Naive thymus-derived CD8-positive, alpha-beta T cell (primary cell): ENCODE measurements at regions not wholly inside any gene's neighbourhood (a gene's known extent, or its start where the extent isn't known, plus 50 kb on each side); places are given as distances from the start of the nearest gene placed in this dataset.

Experiments used
- ATAC-seq, 2 donors: fragments of 150-1000 bp; cut with Tn5 transposase in 1 of 2; sonication (Bioruptor Pico), chemical (Tn5 transposase) in 1 of 2; 1 replicate in 1 of 2; 2 replicates in 1 of 2; pipeline ENCODE4 v1.10.0; 2021; ENCODE audit warnings: mild to moderate bottlenecking in 2 of 2, moderate library complexity in 2 of 2
- POLR2A ChIA-PET: fragments of 350-600 bp; sonication (Branson Sonifier 250); formaldehyde crosslinking; loops from one replicate; lab custom pipeline; 2021; ENCODE audit warnings: antibody characterized with exemption; lab: Charles Lee
- DNase-seq, 10 donors: peaks; one replicate each; pipeline versions ENCODE4 v3.0.0 to v3.0.0-alpha.2; 2020 to 2022
- H3K27ac Mint-ChIP-seq, 10 donors: one replicate each; pipeline ENCODE4 v1.8.0; 2020 to 2022; ENCODE audit warnings: mild to moderate bottlenecking in 10 of 10, mixed read lengths in 10 of 10, moderate library complexity in 4 of 10, inconsistent platforms in 1 of 10
- H3K27me3 Mint-ChIP-seq, 5 donors: one replicate each; pipeline ENCODE4 v1.8.0; 2021 to 2022; ENCODE audit warnings: mixed read lengths in 5 of 5
- H3K36me3 Mint-ChIP-seq, 3 donors: one replicate each; pipeline ENCODE4 v1.8.0; 2020 to 2022; ENCODE audit warnings: mixed read lengths in 3 of 3, mild to moderate bottlenecking in 2 of 3, inconsistent platforms in 1 of 3
- H3K4me1 Mint-ChIP-seq, 4 donors: one replicate each; pipeline ENCODE4 v1.8.0; 2021 to 2022; ENCODE audit warnings: mixed read lengths in 4 of 4
- H3K4me3 Mint-ChIP-seq, 10 donors: one replicate each; pipeline ENCODE4 v1.8.0; 2020 to 2022; ENCODE audit warnings: mild to moderate bottlenecking in 10 of 10, mixed read lengths in 10 of 10, moderate library complexity in 6 of 10, inconsistent platforms in 1 of 10
- H3K9me3 Mint-ChIP-seq, 9 donors: one replicate each; pipeline ENCODE4 v1.8.0; 2020 to 2022; ENCODE audit warnings: mixed read lengths in 9 of 9, mild to moderate bottlenecking in 3 of 9, inconsistent platforms in 1 of 9, moderate library complexity in 1 of 9

GRCh38 chr13:82878536-82878935, 1003.7 kb downstream of the SLITRK1 start:
- no peaks in the 10 kb centered on the region for H3K4me1 Mint-ChIP-seq
- no peaks in the 10 kb centered on the region for H3K36me3 Mint-ChIP-seq
- POLR2A ChIA-PET: no interaction called here
- ATAC-seq: no peak
- no peak for DNase-seq
- peaks cover 0 to 17% (median 6%) of the 10 kb centered on the region in 9 donors for H3K9me3 Mint-ChIP-seq
- H3K27me3 Mint-ChIP-seq: no peaks in the 10 kb centered on the region
- no peak overlapping the region for H3K4me3 Mint-ChIP-seq
- H3K27ac Mint-ChIP-seq: no peak overlapping the region

GRCh38 chr13:82867284-82867683, 1015.0 kb downstream of the SLITRK1 start:
- no peak overlapping the region for H3K4me3 Mint-ChIP-seq
- H3K4me1 Mint-ChIP-seq: no peaks in the 10 kb centered on the region
- peaks cover 0 to 22% (median 3%) of the 10 kb centered on the region in 9 donors for H3K9me3 Mint-ChIP-seq
- ATAC-seq (no peak), DNase-seq (no peak)
- H3K27ac Mint-ChIP-seq: no peak overlapping the region
- POLR2A ChIA-PET: no interaction called here
- no peaks in the 10 kb centered on the region for H3K36me3 Mint-ChIP-seq
- no peaks in the 10 kb centered on the region for H3K27me3 Mint-ChIP-seq

- peaks cover 2 to 15% (median 6%) of the 10 kb centered on the region in 9 donors for H3K9me3 Mint-ChIP-seq
- H3K27me3 Mint-ChIP-seq: no peaks in the 10 kb centered on the region
- peaks cover 0 to 4% (median 0%) of the 10 kb centered on the region in 3 donors for H3K36me3 Mint-ChIP-seq
- POLR2A ChIA-PET: no interaction called here
- ATAC-seq: no peak
- no peaks in the 10 kb centered on the region for H3K4me1 Mint-ChIP-seq
- no peak for DNase-seq
- no peak overlapping the region for H3K27ac Mint-ChIP-seq
- H3K4me3 Mint-ChIP-seq: no peak overlapping the region
Measured at GRCh38 chr13:82850644-82851043, 1031.6 kb downstream of the SLITRK1 start.

- DNase-seq (no peak), ATAC-seq (no peak)
- Mint-ChIP-seq H3K27me3 (no peaks in the 10 kb centered on the region), H3K9me3 (peaks cover 2 to 24% (median 9%) of the 10 kb centered on the region in 9 donors), H3K4me3 (no peak overlapping the region), H3K4me1 (no peaks in the 10 kb centered on the region), H3K36me3 (peaks cover 0 to 4% (median 0%) of the 10 kb centered on the region in 3 donors), H3K27ac (no peak overlapping the region)
- POLR2A ChIA-PET: no interaction called here
Measured at GRCh38 chr13:82848766-82849165, 1033.5 kb downstream of the SLITRK1 start.

DNA sequence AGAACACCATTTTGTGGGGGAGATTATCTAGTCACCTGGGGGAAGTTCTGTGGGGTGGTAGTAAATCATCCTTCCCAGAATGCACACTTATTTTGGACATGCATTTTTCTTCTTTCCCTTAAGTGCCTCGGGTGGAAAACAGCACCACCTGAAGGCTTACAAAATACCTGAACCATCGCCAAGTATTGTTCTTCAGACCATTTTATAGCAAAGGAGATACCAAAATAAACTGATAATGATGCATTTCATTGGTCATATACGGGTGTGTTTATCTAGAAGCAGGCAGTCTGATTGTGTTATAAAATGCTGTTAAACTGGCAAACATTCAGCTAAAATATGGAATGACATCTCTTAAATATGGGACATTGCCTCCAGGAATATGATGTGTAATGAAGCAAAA, 1034.7 kb downstream of the SLITRK1 start:
- Mint-ChIP-seq H3K27ac (no peak overlapping the region), H3K4me1 (no peaks in the 10 kb centered on the region), H3K9me3 (peaks cover 2 to 24% (median 9%) of the 10 kb centered on the region in 9 donors), H3K27me3 (no peaks in the 10 kb centered on the region), H3K36me3 (peaks cover 0 to 4% (median 0%) of the 10 kb centered on the region in 3 donors), H3K4me3 (no peak overlapping the region)
- POLR2A ChIA-PET: no interaction called here
- no peak for DNase-seq
- ATAC-seq: no peak

DNA sequence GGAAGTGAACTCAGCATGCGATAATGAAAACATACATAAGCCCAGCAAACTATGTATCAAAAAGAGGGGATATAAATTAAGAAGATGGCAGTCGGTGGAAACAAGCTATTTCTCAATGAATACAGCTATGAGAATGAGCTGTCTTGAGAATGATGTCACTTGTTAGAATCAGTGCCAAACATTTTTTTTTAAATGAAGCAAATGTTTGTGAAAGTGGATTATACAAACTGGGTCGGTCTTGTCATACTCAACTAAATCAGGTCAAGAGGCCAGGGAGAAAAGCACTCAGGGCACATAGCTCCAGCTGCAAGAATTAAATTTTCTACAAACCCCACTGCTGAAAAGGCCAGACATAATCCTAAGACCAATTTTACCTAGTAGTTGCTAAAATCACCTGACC, 1048.4 kb downstream of the SLITRK1 start:
- Mint-ChIP-seq H3K27ac (no peak overlapping the region), H3K4me1 (no peaks in the 10 kb centered on the region), H3K4me3 (no peak overlapping the region), H3K9me3 (peaks cover 0 to 32% (median 3%) of the 10 kb centered on the region in 9 donors), H3K36me3 (no peaks in the 10 kb centered on the region), H3K27me3 (no peaks in the 10 kb centered on the region)
- POLR2A ChIA-PET: no interaction called here
- ATAC-seq (no peak), DNase-seq (no peak)

- POLR2A ChIA-PET: no interaction called here
- no peaks in the 10 kb centered on the region for H3K4me1 Mint-ChIP-seq
- H3K36me3 Mint-ChIP-seq: no peaks in the 10 kb centered on the region
- no peak overlapping the region for H3K4me3 Mint-ChIP-seq
- DNase-seq: no peak
- ATAC-seq: no peak
- no peaks in the 10 kb centered on the region for H3K27me3 Mint-ChIP-seq
- no peak overlapping the region for H3K27ac Mint-ChIP-seq
- H3K9me3 Mint-ChIP-seq: peaks cover 0 to 25% (median 4%) of the 10 kb centered on the region in 9 donors
Measured at GRCh38 chr13:82829040-82829439, 1053.2 kb downstream of the SLITRK1 start.

- no peak for DNase-seq
- H3K4me1 Mint-ChIP-seq: no peaks in the 10 kb centered on the region
- no peaks in the 10 kb centered on the region for H3K36me3 Mint-ChIP-seq
- H3K27me3 Mint-ChIP-seq: no peaks in the 10 kb centered on the region
- no peak overlapping the region for H3K4me3 Mint-ChIP-seq
- POLR2A ChIA-PET: no interaction called here
- ATAC-seq: no peak
- peaks cover 0 to 17% (median 6%) of the 10 kb centered on the region in 9 donors for H3K9me3 Mint-ChIP-seq
- H3K27ac Mint-ChIP-seq: no peak overlapping the region
Measured at GRCh38 chr13:82827724-82828123, 1054.5 kb downstream of the SLITRK1 start.

DNA sequence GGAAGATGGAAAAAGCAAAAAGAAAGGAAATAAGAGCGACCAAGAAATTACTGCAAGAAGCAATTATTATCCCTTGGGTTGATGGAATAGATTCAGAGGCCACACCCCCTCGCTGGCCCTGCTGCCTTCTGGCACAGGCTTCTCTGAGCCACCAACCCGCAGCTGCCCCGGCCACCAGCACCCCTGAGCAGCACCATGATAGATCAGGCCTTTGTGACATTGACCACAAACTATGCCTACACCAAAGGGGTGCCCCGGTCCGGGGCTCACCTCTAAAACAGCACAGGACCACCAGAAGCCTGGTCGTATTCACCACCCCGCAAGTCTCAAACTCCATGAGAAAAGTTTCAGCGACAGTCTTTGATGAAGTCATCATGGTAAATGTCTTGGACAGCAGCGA, 1059.3 kb downstream of the SLITRK1 start:
- POLR2A ChIA-PET: no interaction called here
- no peak overlapping the region for H3K4me3 Mint-ChIP-seq
- H3K27ac Mint-ChIP-seq: no peak overlapping the region
- H3K36me3 Mint-ChIP-seq: no peaks in the 10 kb centered on the region
- peaks cover 0 to 11% (median 3%) of the 10 kb centered on the region in 9 donors for H3K9me3 Mint-ChIP-seq
- H3K27me3 Mint-ChIP-seq: no peaks in the 10 kb centered on the region
- no peak for ATAC-seq
- no peaks in the 10 kb centered on the region for H3K4me1 Mint-ChIP-seq
- no peak for DNase-seq

DNA sequence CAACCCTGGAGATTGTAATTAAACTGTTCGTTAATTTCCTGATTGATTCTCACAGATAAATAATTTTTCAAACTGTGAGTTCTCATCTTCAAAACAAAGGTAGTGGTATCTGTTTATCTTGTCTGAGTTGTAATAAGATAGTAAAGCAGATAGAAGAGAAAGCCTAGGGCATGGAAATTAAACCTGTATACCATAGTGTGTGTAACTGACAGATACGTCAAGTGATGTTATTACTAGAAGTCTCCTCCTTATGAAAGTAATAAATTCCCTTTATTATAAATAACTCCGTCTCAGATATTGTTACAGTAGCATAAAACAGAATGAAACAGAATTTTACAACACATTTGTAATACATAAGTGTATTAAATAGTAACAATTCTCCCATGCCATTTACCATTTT, 1065.1 kb downstream of the SLITRK1 start:
- Mint-ChIP-seq H3K27ac (no peak overlapping the region), H3K36me3 (peaks cover 0 to 7% (median 0%) of the 10 kb centered on the region in 3 donors), H3K27me3 (no peaks in the 10 kb centered on the region), H3K9me3 (peaks cover 0 to 27% (median 8%) of the 10 kb centered on the region in 9 donors), H3K4me1 (no peaks in the 10 kb centered on the region), H3K4me3 (no peak overlapping the region)
- POLR2A ChIA-PET: no interaction called here
- DNase-seq: no peak
- ATAC-seq: no peak

- Mint-ChIP-seq H3K36me3 (peaks cover 0 to 7% (median 0%) of the 10 kb centered on the region in 3 donors), H3K27ac (no peak overlapping the region), H3K4me1 (no peaks in the 10 kb centered on the region), H3K4me3 (no peak overlapping the region), H3K9me3 (peaks cover 0 to 27% (median 13%) of the 10 kb centered on the region in 9 donors), H3K27me3 (no peaks in the 10 kb centered on the region)
- POLR2A ChIA-PET: no interaction called here
- ATAC-seq (no peak), DNase-seq (no peak)
Measured at GRCh38 chr13:82815791-82816190, 1066.5 kb downstream of the SLITRK1 start.

DNA sequence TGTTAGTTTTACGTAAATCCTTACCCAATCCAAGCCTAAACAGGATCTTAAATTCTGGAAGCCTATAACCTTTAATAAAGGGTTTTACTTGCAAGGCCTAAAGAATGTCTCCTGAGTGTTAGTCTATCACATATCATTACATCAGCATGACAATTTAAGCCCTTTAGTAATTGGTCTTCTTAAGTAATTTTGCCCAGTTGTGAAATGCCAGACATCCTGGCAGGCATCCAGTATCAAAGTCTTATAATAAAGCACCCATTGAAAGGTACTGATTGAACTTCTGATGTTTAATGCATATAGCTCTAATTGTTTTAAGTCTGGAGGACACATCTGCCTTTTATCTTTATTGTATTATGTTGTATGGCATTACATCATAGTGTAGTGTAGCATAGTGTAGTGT, 1078.9 kb downstream of the SLITRK1 start:
- H3K36me3 Mint-ChIP-seq: no peaks in the 10 kb centered on the region
- H3K27ac Mint-ChIP-seq: no peak overlapping the region
- no peak overlapping the region for H3K4me3 Mint-ChIP-seq
- ATAC-seq: no peak
- DNase-seq: no peak
- no peaks in the 10 kb centered on the region for H3K27me3 Mint-ChIP-seq
- no peaks in the 10 kb centered on the region for H3K4me1 Mint-ChIP-seq
- peaks cover 0 to 15% (median 4%) of the 10 kb centered on the region in 9 donors for H3K9me3 Mint-ChIP-seq
- POLR2A ChIA-PET: no interaction called here

- Mint-ChIP-seq H3K4me3 (no peak overlapping the region), H3K27me3 (no peaks in the 10 kb centered on the region), H3K36me3 (no peaks in the 10 kb centered on the region), H3K27ac (no peak overlapping the region), H3K9me3 (peaks cover 0 to 15% (median 4%) of the 10 kb centered on the region in 9 donors), H3K4me1 (no peaks in the 10 kb centered on the region)
- POLR2A ChIA-PET: no interaction called here
- DNase-seq: no peak
- no peak for ATAC-seq
Measured at GRCh38 chr13:82802528-82802927, 1079.7 kb downstream of the SLITRK1 start.

DNA sequence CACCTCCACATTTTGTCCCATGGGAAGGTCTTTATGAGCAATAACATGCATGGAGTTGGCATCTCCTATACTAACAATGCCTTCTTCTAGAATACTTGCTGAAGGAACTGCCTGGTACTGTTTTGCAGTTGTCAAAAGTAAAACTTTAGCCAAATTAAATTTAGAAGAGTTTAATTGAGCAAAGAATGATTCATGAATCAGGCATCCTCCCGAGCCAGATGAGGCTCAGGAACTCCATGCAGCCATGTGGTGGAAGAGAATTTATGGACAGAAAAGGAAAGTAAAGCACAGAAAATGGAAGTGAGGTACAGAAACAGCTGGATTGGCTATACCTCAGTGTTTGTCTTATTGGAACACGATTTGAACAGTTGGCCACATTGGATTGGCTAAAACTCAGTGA, 1081.9 kb downstream of the SLITRK1 start:
- Mint-ChIP-seq H3K4me1 (no peaks in the 10 kb centered on the region), H3K9me3 (peaks cover 0 to 15% (median 4%) of the 10 kb centered on the region in 9 donors)

More for the DNA sequence above, 1081.9 kb downstream of the SLITRK1 start:
- no peak overlapping the region for H3K27ac Mint-ChIP-seq
- ATAC-seq: no peak
- DNase-seq: no peak
- no peaks in the 10 kb centered on the region for H3K27me3 Mint-ChIP-seq
- no peaks in the 10 kb centered on the region for H3K36me3 Mint-ChIP-seq
- H3K4me3 Mint-ChIP-seq: no peak overlapping the region
- POLR2A ChIA-PET: no interaction called here
